Cardiac fibroblast (primary cell): ENCODE measurements at regions not wholly inside any gene's neighbourhood (a gene's known extent, or its start where the extent isn't known, plus 50 kb on each side); places are given as distances from the start of the nearest gene placed in this dataset.
A peak's percentile ranks its signal among the peaks of the same experiment; 100 is the strongest.

ENCODE experiments used
- DNase-seq, 2 donors: peaks; one replicate each; pipeline versions ENCODE4 v3.0.0 to v3.0.0-alpha.2; 2010; ENCODE audit warnings: low read depth in 2 of 2
- H3K4me3 ChIP-seq, 2 donors: replicated peaks in 1 of 2; 1 replicate in 1 of 2; 2 replicates in 1 of 2; pipeline ENCODE4 v1.5.1; 2011; ENCODE audit warnings: low read depth in 2 of 2, low read length in 2 of 2, mild to moderate bottlenecking in 2 of 2, moderate library complexity in 1 of 2
- CTCF ChIP-seq: IDR thresholded peaks from one replicate; pipeline ENCODE4 v1.5.1; 2011; ENCODE audit warnings: low read depth, mild to moderate bottlenecking, low read length, inconsistent platforms

GRCh38 chr6:48206091-48206490 is 95.1 kb upstream of the PTCHD4 start:
- TF ChIP-seq CTCF = no peak
- DNase-seq = no peak
- H3K4me3 ChIP-seq = no peak overlapping the region

DNA sequence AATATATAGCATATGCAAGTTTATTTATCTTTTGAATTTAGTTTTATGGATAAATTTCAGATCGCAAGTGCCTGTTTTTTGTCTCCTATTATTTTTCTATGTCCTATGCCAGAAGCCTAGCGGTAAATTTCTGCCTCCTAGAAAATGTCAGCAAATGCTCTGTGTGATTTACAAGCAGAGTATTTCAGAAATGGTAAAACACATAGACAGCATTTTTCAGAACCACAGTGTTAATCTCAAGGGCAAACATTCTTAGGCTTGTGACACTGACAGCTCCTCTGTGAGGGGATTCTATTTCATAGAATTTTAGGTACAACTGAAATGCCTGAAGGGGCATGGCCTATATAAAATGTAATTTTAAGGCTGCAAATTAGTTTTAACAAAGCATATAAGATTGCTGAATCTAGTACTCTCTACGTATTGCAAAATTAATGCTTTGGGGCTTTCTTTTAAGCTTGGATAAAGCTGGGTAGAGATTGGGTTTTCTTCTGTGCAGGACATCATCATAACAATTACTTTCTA is 89.9 kb upstream of the PTCHD4 start:
- H3K4me3 ChIP-seq = no peak overlapping the region
- no peak for TF ChIP-seq CTCF
- DNase-seq = peak in 1 of 2 donors; percentile 6

GRCh38 chr6:48199499-48199898 is 88.5 kb upstream of the PTCHD4 start:
- H3K4me3 ChIP-seq = no peak overlapping the region
- TF ChIP-seq CTCF = no peak
- no peak for DNase-seq

DNA sequence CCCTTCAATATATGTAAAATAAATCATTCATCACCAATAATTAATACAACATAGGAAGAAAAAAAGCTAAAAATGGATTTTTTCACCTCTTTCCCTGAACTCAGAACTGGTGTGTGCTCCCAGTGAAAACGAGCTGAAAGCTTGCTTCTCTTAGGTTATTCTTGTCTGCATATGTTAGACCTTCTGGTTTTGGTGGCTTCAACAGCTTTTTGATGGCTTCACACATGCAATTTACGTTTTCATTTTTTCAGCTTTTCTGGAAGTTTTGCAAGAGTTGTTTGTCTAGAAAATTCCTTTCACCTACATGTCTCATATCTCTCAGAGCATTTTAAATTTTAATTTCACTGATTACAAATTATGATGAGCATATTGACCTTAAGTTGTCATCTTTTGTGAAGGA is 86.9 kb upstream of the PTCHD4 start:
- H3K4me3 ChIP-seq = no peak overlapping the region
- no peak for TF ChIP-seq CTCF
- DNase-seq = no peak

DNA sequence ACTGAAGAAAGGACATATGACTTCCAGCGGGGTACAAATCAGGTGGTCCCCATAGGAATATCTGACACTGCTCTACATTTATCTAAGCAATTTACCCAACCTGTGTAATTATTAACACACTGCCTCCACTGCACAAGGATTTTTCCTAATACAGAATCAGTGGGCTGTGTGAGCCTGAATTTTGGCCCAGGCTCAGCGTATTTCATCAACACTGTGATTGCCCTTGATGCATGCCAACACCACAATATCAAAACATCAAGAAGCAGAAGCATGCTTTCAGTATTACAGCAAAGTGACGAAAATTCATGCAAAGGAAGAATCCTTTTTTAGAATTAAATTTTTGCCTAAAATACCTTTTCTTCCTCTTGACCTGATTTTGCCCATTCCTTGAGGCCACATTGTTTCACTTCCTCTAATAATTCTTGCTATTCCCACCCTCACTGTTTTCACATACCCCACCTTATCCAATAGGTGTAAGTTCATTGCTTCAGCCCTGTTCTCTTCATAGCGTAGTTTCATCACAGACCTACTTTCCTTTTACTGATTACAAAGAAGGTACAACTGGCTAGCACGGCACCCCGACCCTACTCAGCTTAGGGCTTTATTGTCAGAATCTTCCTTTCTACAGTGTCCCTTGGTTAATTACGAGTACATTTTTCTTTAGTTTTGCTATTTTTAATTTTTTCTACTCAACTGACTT is 83.7 kb upstream of the PTCHD4 start:
- H3K4me3 ChIP-seq = no peak overlapping the region
- no peak for TF ChIP-seq CTCF
- peak in 1 of 2 donors; percentile 8 for DNase-seq

DNA sequence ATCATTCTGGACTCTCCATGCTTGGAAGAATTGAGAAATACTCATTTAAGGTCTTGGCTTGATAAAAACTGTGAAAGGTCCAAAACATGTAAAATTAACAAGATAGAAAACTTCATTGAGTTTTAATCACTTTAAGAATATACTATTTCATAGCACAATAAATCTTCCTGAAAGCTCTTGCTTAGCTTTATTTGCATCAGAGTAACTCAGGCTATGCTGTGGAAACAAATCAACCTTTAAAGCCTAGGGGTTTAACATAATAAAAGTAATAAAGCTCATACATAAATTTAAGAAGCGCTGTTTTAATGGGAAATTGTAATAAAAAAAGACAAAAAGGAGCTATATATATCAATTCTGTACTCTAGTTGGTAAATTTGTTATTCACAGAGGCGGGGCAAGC is 77.2 kb upstream of the PTCHD4 start:
- no peak for TF ChIP-seq CTCF
- DNase-seq = no peak
- no peak overlapping the region for H3K4me3 ChIP-seq

- H3K4me3 ChIP-seq = no peak overlapping the region
- no peak for DNase-seq
- TF ChIP-seq CTCF = no peak
Observed at GRCh38 chr6:48186746-48187145, 75.7 kb upstream of the PTCHD4 start.
